Neuronal stem cell (in vitro differentiated cells): ENCODE measurements at regions not wholly inside any gene's neighbourhood (a gene's known extent, or its start where the extent isn't known, plus 50 kb on each side); places are given as distances from the start of the nearest gene placed in this dataset.

Source experiments
- DNase-seq: peaks from one replicate; pipeline ENCODE4 v3.0.0-alpha.2; 2013; ENCODE audit warnings: low spot score
- H2AFZ ChIP-seq: one replicate; pipeline ENCODE4 v1.6.1; 2013; ENCODE audit warnings: mild to moderate bottlenecking, low read length, inconsistent platforms
- H2AK5ac ChIP-seq: 2 replicates; pipeline ENCODE4 v1.6.1; 2013; ENCODE audit warnings: low read depth, mild to moderate bottlenecking, inconsistent platforms, low read length, moderate library complexity, mixed read lengths
- H2BK120ac ChIP-seq: 2 replicates; pipeline ENCODE4 v1.6.1; 2013; ENCODE audit warnings: low read depth, mild to moderate bottlenecking, inconsistent platforms, low read length, moderate library complexity, mixed read lengths
- H2BK12ac ChIP-seq: one replicate; pipeline ENCODE4 v1.6.1; 2013; ENCODE audit warnings: low read length, inconsistent platforms
- H2BK15ac ChIP-seq: 2 replicates; pipeline ENCODE4 v1.6.1; 2013; ENCODE audit warnings: mild to moderate bottlenecking, low read length, inconsistent platforms, mixed read lengths
- H2BK5ac ChIP-seq: one replicate; pipeline ENCODE4 v1.6.1; 2013; ENCODE audit warnings: inconsistent platforms, mild to moderate bottlenecking, low read length, moderate library complexity
- H3K14ac ChIP-seq: one replicate; pipeline ENCODE4 v1.6.1; 2013; ENCODE audit warnings: low read length, inconsistent platforms
- H3K18ac ChIP-seq: 2 replicates; pipeline ENCODE4 v1.6.1; 2013; ENCODE audit warnings: low read length, inconsistent platforms
- H3K23ac ChIP-seq: 2 replicates; pipeline ENCODE4 v1.6.1; 2013; ENCODE audit warnings: low read depth, mild to moderate bottlenecking, mixed read lengths, low read length, inconsistent platforms; ENCODE audit not compliant: poor library complexity
- H3K27ac ChIP-seq: replicated peaks from 3 replicates; pipeline ENCODE4 v1.5.1; 2013; ENCODE audit warnings: low read length, inconsistent platforms
- H3K27me3 ChIP-seq, 3 experiments: 2 replicates each; pipeline ENCODE4 v1.6.1; 2013; ENCODE audit warnings: low read length in 3 of 3, mild to moderate bottlenecking in 2 of 3, inconsistent platforms in 1 of 3, low read depth in 1 of 3, mixed read lengths in 1 of 3, moderate library complexity in 1 of 3; ENCODE audit not compliant: control insufficient read depth in 3 of 3, insufficient read depth in 3 of 3
- H3K36me3 ChIP-seq, 2 donors: replicated peaks in 1 of 2; 2 replicates each; pipeline ENCODE4 v1.6.1; 2013; ENCODE audit warnings: low read length in 2 of 2; ENCODE audit not compliant: control insufficient read depth in 2 of 2, insufficient read depth in 2 of 2
- H3K4ac ChIP-seq: 2 replicates; pipeline ENCODE4 v1.6.1; 2013; ENCODE audit warnings: inconsistent platforms, mild to moderate bottlenecking, low read length, moderate library complexity
- H3K4me1 ChIP-seq, 2 donors: 1 replicate in 1 of 2; 2 replicates in 1 of 2; pipeline ENCODE4 v1.6.1; 2013; ENCODE audit warnings: low read length in 2 of 2, low read depth in 1 of 2; ENCODE audit not compliant: control insufficient read depth in 2 of 2, insufficient read depth in 1 of 2
- H3K4me2 ChIP-seq: one replicate; pipeline ENCODE4 v1.6.1; 2013; ENCODE audit warnings: mild to moderate bottlenecking, low read length, inconsistent platforms; ENCODE audit not compliant: insufficient read depth, poor library complexity, severe bottlenecking
- H3K4me3 ChIP-seq, 2 donors: 2 replicates each; pipeline ENCODE4 v1.5.1; 2013; ENCODE audit warnings: low read length in 2 of 2, mild to moderate bottlenecking in 2 of 2, inconsistent platforms in 1 of 2, moderate library complexity in 1 of 2
- H3K79me1 ChIP-seq: one replicate; pipeline ENCODE4 v1.6.1; 2013; ENCODE audit warnings: low read depth, mild to moderate bottlenecking, inconsistent platforms, low read length, moderate library complexity
- H3K9ac ChIP-seq: one replicate; pipeline ENCODE4 v1.6.1; 2013; ENCODE audit warnings: mild to moderate bottlenecking, low read depth, low read length, inconsistent platforms; ENCODE audit not compliant: poor library complexity
- H3K9me3 ChIP-seq, 2 donors: replicated peaks in 1 of 2; 2 replicates each; pipeline versions ENCODE3 to v1.6.1; 2013; ENCODE audit warnings: low read length in 2 of 2, mild to moderate bottlenecking in 2 of 2, inconsistent platforms in 1 of 2, low read depth in 1 of 2, mixed read lengths in 1 of 2, moderate library complexity in 1 of 2; ENCODE audit not compliant: control insufficient read depth in 2 of 2, insufficient read depth in 1 of 2
- H4K8ac ChIP-seq: one replicate; pipeline ENCODE4 v1.6.1; 2013; ENCODE audit warnings: low read depth, mild to moderate bottlenecking, inconsistent platforms, low read length, moderate library complexity
- H4K91ac ChIP-seq: one replicate; pipeline ENCODE4 v1.6.1; 2013; ENCODE audit warnings: low read length, low read depth, mild to moderate bottlenecking, inconsistent platforms; ENCODE audit not compliant: poor library complexity
- WGBS, 2 donors: extraction: QIAGEN DNeasy Blood & Tissue Kit; methylation state at CpG; one replicate each; pipeline ENCODE4 v1.1.7; 2013; ENCODE audit warnings: missing lambda C conversion rate in 2 of 2, mixed read lengths in 1 of 2; ENCODE audit not compliant: insufficient read length in 2 of 2, insufficient replicate concordance in 1 of 2; ENCODE audit errors: extremely low coverage in 2 of 2; 5-methylcytosine and 5-hydroxymethylcytosine counted together

DNA sequence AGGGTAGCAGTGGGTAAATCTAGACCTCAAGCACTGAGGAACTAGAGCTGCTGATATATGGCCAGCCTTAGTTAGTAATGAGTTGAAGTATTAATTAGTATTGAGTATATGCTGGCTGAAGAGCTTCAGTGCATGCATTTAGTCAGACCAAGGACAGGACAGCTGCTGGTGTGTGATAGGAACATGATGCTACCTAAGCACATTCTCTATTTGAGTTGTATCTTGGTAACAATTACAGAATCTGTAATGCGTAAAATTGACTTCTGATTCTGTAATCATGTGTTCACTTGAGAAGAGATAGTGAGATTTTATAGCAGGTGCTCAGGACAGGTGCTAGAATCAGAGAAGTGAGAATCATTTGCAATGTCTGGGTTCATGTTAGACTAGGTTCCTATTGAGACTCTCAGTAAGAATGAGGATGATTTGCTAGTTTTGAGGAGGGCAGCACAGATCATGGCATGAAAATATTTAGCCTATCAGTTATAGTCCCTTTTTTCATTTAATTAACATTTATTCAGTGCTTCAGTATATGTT, 369.4 kb upstream of the HS3ST5 start:
- Histone ChIP-seq H3K79me1 (no peaks in the 10 kb centered on the region), H3K23ac (no peak overlapping the region), H3K27me3 (no peaks in the 10 kb centered on the region), H3K9ac (no peak overlapping the region), H3K4me2 (no peak overlapping the region), H2AFZ (no peak overlapping the region), H3K14ac (no peak overlapping the region), H4K91ac (no peak overlapping the region), H4K8ac (no peak overlapping the region), H3K4me1 (peaks cover 0 to 1% of the 10 kb centered on the region in 2 donors), H3K4ac (no peak overlapping the region), H3K4me3 (no peak overlapping the region), H3K18ac (no peak overlapping the region), H3K9me3 (peaks cover 0 to 3% of the 10 kb centered on the region in 2 donors), H2BK5ac (no peak overlapping the region), H2BK12ac (no peak overlapping the region), H2AK5ac (no peak overlapping the region), H2BK120ac (no peak overlapping the region), H3K36me3 (no peaks in the 10 kb centered on the region), H2BK15ac (no peak overlapping the region), H3K27ac (no peak overlapping the region)
- WGBS, 2 donors, result no CpG with 5 or more reads among the region's 1 CpG
- DNase-seq, result no peak

DNA sequence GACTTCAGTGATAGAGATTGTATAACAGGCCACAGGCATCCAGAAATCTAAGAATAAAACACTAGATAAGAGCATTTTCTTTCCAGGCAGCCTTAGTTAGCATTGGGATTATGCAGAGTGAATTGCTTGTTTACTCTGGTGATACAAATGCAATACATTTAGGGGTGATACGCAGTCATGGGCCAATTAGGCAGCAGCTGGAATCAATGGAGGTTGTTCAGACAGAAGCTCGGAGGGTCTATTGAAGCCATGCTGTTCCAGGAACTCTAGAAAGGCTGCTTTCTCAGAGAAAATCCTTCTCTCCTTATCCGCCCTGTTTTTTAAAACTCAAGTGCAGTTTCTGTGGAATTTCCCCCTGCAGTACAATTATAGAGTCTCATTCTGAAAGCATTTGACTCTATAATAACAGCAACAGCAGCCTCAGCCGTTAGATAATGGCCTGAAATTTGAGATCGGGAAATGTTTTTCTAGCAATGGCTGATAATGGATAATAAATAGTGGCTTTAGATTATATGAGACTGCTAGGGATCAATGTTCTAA, 364.3 kb upstream of the HS3ST5 start:
- H2BK120ac ChIP-seq, result no peak overlapping the region
- WGBS, 2 donors, result no CpG with 5 or more reads among the region's 5 CpGs
- H4K8ac ChIP-seq, result no peak overlapping the region
- no peak overlapping the region for H3K14ac ChIP-seq
- no peak overlapping the region for H3K23ac ChIP-seq
- no peak overlapping the region for H2BK5ac ChIP-seq
- peaks cover 0 to 1% of the 10 kb centered on the region in 2 donors for H3K4me1 ChIP-seq
- H3K36me3 ChIP-seq, result no peaks in the 10 kb centered on the region
- H3K79me1 ChIP-seq, result no peaks in the 10 kb centered on the region
- no peak overlapping the region for H4K91ac ChIP-seq
- H3K27me3 ChIP-seq, result no peaks in the 10 kb centered on the region
- H2AK5ac ChIP-seq, result no peak overlapping the region
- no peak overlapping the region for H3K4me2 ChIP-seq
- no peak overlapping the region for H3K4me3 ChIP-seq
- peak; percentile 17 for DNase-seq
- no peak overlapping the region for H3K4ac ChIP-seq
- H3K9ac ChIP-seq, result no peak overlapping the region
- no peak overlapping the region for H2BK15ac ChIP-seq
- H3K27ac ChIP-seq, result peak overlapping the region; percentile 82
- peaks cover 0 to 3% of the 10 kb centered on the region in 2 donors for H3K9me3 ChIP-seq
- H2BK12ac ChIP-seq, result no peak overlapping the region
- H2AFZ ChIP-seq, result peak overlapping the region; percentile 46
- no peak overlapping the region for H3K18ac ChIP-seq

DNA sequence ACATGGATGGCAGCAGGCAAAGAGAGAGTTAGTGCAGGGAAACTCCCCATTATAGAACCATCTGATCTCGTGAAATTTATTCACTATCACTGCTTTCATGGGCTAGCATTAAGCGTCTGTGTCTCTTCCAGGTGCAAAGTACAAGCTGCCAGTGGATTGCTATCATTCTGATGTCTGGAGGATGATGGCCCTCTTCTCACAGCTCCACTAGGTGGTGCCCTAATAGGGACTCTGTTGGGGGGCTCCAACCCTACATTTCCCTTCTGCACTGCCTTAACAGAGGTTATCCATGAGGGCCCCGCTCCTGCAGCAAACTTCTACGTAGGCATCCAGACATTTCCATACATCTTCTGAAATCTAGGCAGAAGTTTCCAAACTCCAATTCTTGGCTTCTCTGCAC, 347.8 kb upstream of the HS3ST5 start:
- H2BK120ac ChIP-seq, result no peak overlapping the region
- no peak overlapping the region for H3K27ac ChIP-seq
- no peaks in the 10 kb centered on the region for H3K36me3 ChIP-seq
- H2AFZ ChIP-seq, result no peak overlapping the region
- H3K4me3 ChIP-seq, result no peak overlapping the region
- H3K27me3 ChIP-seq, result no peaks in the 10 kb centered on the region
- no peak overlapping the region for H2AK5ac ChIP-seq
- H3K4me2 ChIP-seq, result no peak overlapping the region
- no peak overlapping the region for H4K91ac ChIP-seq
- no peaks in the 10 kb centered on the region for H3K79me1 ChIP-seq
- H2BK5ac ChIP-seq, result no peak overlapping the region
- H4K8ac ChIP-seq, result no peak overlapping the region
- H3K14ac ChIP-seq, result no peak overlapping the region
- H3K23ac ChIP-seq, result no peak overlapping the region
- no peak overlapping the region for H3K9ac ChIP-seq
- H2BK15ac ChIP-seq, result no peak overlapping the region
- H3K4me1 ChIP-seq, result no peaks in the 10 kb centered on the region
- H3K18ac ChIP-seq, result no peak overlapping the region
- H3K9me3 ChIP-seq, result no peaks in the 10 kb centered on the region
- no peak overlapping the region for H2BK12ac ChIP-seq
- no peak for DNase-seq
- H3K4ac ChIP-seq, result no peak overlapping the region
- WGBS, 2 donors, result no CpG with 5 or more reads among the region's 4 CpGs

DNA sequence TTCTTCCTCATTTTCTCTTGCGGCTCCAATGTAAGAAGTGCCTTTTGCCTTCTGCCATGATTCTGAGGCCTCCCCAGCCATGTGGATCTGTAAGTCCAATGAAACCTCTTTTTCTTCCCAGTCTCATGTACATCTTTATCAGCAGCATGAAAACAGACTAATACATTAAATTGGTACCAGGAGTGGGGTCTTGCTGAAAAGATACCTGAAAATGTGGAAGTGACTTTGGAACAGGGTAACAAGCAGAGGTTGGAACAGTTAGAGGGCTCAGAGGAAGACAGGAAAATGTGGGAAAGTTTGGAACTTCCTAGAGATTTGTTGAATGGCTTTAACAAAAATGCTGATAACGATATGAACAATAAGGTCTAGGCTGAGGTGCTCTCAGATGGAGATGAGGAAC, 316.7 kb upstream of the HS3ST5 start:
- Histone ChIP-seq H3K23ac (no peak overlapping the region), H2AFZ (no peak overlapping the region), H3K4me2 (no peak overlapping the region), H3K18ac (no peak overlapping the region), H3K4ac (no peak overlapping the region), H2BK15ac (no peak overlapping the region), H3K36me3 (no peaks in the 10 kb centered on the region), H3K4me1 (no peaks in the 10 kb centered on the region), H3K9me3 (no peaks in the 10 kb centered on the region), H2BK120ac (no peak overlapping the region), H3K27me3 (no peaks in the 10 kb centered on the region), H2AK5ac (no peak overlapping the region), H4K8ac (no peak overlapping the region), H3K9ac (no peak overlapping the region), H2BK5ac (no peak overlapping the region), H3K4me3 (no peak overlapping the region), H2BK12ac (no peak overlapping the region), H4K91ac (no peak overlapping the region), H3K14ac (no peak overlapping the region), H3K79me1 (no peaks in the 10 kb centered on the region), H3K27ac (no peak overlapping the region)
- DNase-seq, result no peak
- WGBS, 2 donors, result no CpG with 5 or more reads among the region's 2 CpGs
